ENCODE measurements at regions not wholly inside any gene's neighbourhood (a gene's known extent, or its start where the extent isn't known, plus 50 kb on each side); places are given as distances from the start of the nearest gene placed in this dataset.

- TF ChIP-seq, protein P1, sequence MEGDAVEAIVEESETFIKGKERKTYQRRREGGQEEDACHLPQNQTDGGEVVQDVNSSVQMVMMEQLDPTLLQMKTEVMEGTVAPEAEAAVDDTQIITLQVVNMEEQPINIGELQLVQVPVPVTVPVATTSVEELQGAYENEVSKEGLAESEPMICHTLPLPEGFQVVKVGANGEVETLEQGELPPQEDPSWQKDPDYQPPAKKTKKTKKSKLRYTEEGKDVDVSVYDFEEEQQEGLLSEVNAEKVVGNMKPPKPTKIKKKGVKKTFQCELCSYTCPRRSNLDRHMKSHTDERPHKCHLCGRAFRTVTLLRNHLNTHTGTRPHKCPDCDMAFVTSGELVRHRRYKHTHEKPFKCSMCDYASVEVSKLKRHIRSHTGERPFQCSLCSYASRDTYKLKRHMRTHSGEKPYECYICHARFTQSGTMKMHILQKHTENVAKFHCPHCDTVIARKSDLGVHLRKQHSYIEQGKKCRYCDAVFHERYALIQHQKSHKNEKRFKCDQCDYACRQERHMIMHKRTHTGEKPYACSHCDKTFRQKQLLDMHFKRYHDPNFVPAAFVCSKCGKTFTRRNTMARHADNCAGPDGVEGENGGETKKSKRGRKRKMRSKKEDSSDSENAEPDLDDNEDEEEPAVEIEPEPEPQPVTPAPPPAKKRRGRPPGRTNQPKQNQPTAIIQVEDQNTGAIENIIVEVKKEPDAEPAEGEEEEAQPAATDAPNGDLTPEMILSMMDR (IDR thresholded peaks at IDR 0.05): no peak
- H3K4me3 ChIP-seq: no peak overlapping the region
- no peaks in the 10 kb centered on the region for H3K9me3 ChIP-seq
- 81% methylated on average over 1 of the region's 1 CpG for WGBS
- no peak for DNase-seq (ENCODE audit: low spot score)
- H3K27ac ChIP-seq: no peak overlapping the region
- intact Hi-C loops (cut with DNase I): no loop called here
- H3K4me1 ChIP-seq (replicated peaks): no peaks in the 10 kb centered on the region
- H3K36me3 ChIP-seq: no peaks in the 10 kb centered on the region
- no peaks in the 10 kb centered on the region for H3K27me3 ChIP-seq (replicated peaks; ENCODE audit: insufficient read depth)
Observed at GRCh38 chr5:74950836-74951515, 84.8 kb upstream of the FAM169A start.

GRCh38 chr5:74949976-74950375 lies 83.8 kb upstream of the FAM169A start:
- TF ChIP-seq, protein P1 (IDR thresholded peaks at IDR 0.05): no peak
- H3K9me3 ChIP-seq: no peaks in the 10 kb centered on the region
- no peaks in the 10 kb centered on the region for H3K27me3 ChIP-seq (replicated peaks; ENCODE audit: insufficient read depth)
- WGBS: 60% methylated on average over 5 of the region's 5 CpGs
- H3K36me3 ChIP-seq: no peaks in the 10 kb centered on the region
- H3K4me1 ChIP-seq (replicated peaks): no peaks in the 10 kb centered on the region
- DNase-seq (ENCODE audit: low spot score): no peak
- H3K4me3 ChIP-seq: no peak overlapping the region
- H3K27ac ChIP-seq: no peak overlapping the region
- intact Hi-C loops (cut with DNase I): no loop called here

GRCh38 chr5:74948031-74948546 lies 81.9 kb upstream of the FAM169A start:
- Histone ChIP-seq H3K4me1 (replicated peaks) (no peaks in the 10 kb centered on the region), H3K9me3 (no peaks in the 10 kb centered on the region), H3K27me3 (replicated peaks; ENCODE audit: insufficient read depth) (no peaks in the 10 kb centered on the region), H3K36me3 (no peaks in the 10 kb centered on the region), H3K27ac (no peak overlapping the region), H3K4me3 (no peak overlapping the region)
- no peak for TF ChIP-seq POLR2A (IDR thresholded peaks at IDR 0.05)
- TF ChIP-seq POLR2AphosphoS5 (IDR thresholded peaks at IDR 0.05): no peak
- TF ChIP-seq, protein P1 (IDR thresholded peaks at IDR 0.05): no peak
- no peak for DNase-seq (ENCODE audit: low spot score)
- 50% methylated on average over 6 of the region's 6 CpGs for WGBS
- intact Hi-C loops (cut with DNase I): no loop called here

DNA sequence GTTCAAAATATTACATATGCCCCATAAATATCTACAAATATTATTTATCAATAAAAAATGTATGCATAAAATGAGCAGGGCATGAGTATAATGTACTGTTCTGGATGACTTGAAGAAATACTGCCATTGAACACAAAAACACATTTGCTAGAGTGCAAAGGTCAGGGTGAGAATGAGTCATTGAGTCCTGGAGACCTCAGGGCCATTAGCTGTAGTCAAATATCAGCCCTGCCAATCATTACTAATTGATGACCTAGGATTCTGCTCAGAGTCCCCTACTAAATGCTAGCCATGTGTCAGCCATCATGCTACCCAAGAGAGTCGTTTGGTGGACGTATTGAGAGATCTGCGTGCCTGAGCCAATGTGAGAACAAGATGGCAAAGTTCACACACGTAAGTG lies 80.3 kb upstream of the FAM169A start:
- TF ChIP-seq POLR2AphosphoS5 (IDR thresholded peaks at IDR 0.05) (no peak), POLR2A (IDR thresholded peaks at IDR 0.05) (no peak)
- TF ChIP-seq, protein P1 (IDR thresholded peaks at IDR 0.05): no peak
- Histone ChIP-seq H3K27ac (no peak overlapping the region), H3K4me1 (replicated peaks) (no peaks in the 10 kb centered on the region), H3K4me3 (no peak overlapping the region), H3K36me3 (no peaks in the 10 kb centered on the region), H3K27me3 (replicated peaks; ENCODE audit: insufficient read depth) (no peaks in the 10 kb centered on the region), H3K9me3 (no peaks in the 10 kb centered on the region)
- DNase-seq (ENCODE audit: low spot score): no peak
- intact Hi-C loops (cut with DNase I): no loop called here
- 93% methylated on average over 4 of the region's 4 CpGs for WGBS

- H3K27me3 ChIP-seq (replicated peaks; ENCODE audit: insufficient read depth): no peaks in the 10 kb centered on the region
- no peaks in the 10 kb centered on the region for H3K36me3 ChIP-seq
- intact Hi-C loops (cut with DNase I): no loop called here
- WGBS: 66% methylated on average over 4 of the region's 4 CpGs
- H3K4me1 ChIP-seq (replicated peaks): no peaks in the 10 kb centered on the region
- no peak for DNase-seq (ENCODE audit: low spot score)
- H3K4me3 ChIP-seq: no peak overlapping the region
- H3K9me3 ChIP-seq: no peaks in the 10 kb centered on the region
- no peak overlapping the region for H3K27ac ChIP-seq
- TF ChIP-seq, protein P1 (IDR thresholded peaks at IDR 0.05): no peak
- TF ChIP-seq POLR2A (IDR thresholded peaks at IDR 0.05) (no peak), POLR2AphosphoS5 (IDR thresholded peaks at IDR 0.05) (no peak)
Observed at GRCh38 chr5:74945561-74946165, 79.5 kb upstream of the FAM169A start.
